WERI-Rb-1 (cell line): ENCODE measurements at regions not wholly inside any gene's neighbourhood (a gene's known extent, or its start where the extent isn't known, plus 50 kb on each side); places are given as distances from the start of the nearest gene placed in this dataset.

Experiments
- DNase-seq: peaks from one replicate; pipeline ENCODE4 v3.0.0-alpha.2; 2020
- H3K27ac ChIP-seq: fragments of 250-450 bp; sonication (Bioruptor Pico); 2 replicates; pipeline ENCODE4 v1.5.1; 2020; ENCODE audit warnings: mild to moderate bottlenecking, moderate library complexity
- H3K27me3 ChIP-seq: fragments of 250-450 bp; sonication (Bioruptor Pico); 2 replicates; pipeline ENCODE4 v1.5.1; 2021; ENCODE audit warnings: mild to moderate bottlenecking, low read depth, moderate library complexity; ENCODE audit not compliant: insufficient read depth, severe bottlenecking
- H3K36me3 ChIP-seq: fragments of 250-450 bp; sonication (Bioruptor Pico); 2 replicates; pipeline ENCODE4 v1.5.1; 2020; ENCODE audit warnings: mild to moderate bottlenecking, moderate library complexity
- H3K4me3 ChIP-seq: 2 replicates; pipeline ENCODE4 v1.5.1; 2011; ENCODE audit warnings: low read depth, mild to moderate bottlenecking, control low read depth, low read length
- H3K9me3 ChIP-seq: fragments of 250-450 bp; sonication (Bioruptor Pico); 2 replicates; pipeline ENCODE4 v1.5.1; 2021; ENCODE audit warnings: mild to moderate bottlenecking, moderate library complexity; ENCODE audit not compliant: severe bottlenecking
- TF ChIP-seq, protein P1 (sequence below): IDR thresholded peaks from 2 replicates; pipeline ENCODE4 v1.5.1; 2011; ENCODE audit warnings: low read depth, mild to moderate bottlenecking, control low read depth, inconsistent platforms, low read length

DNA sequence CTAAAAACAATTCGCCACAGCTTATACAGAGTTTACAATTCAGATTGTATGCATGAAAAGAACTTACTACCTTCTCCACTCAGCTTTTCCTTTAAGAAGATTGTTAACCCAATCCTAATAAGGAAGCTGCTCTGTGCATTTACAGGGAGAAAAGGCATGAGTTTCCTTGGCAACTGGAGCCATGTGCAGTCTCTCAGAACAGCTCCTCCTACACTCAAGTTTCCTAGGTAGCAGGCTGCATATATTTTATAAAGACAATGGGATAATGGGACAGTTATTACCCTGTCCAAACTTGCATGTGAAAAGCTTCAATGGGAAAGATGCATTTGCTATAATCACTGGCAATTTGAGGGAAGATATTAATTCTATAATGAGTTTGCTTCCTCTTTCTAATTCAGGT, 125.5 kb upstream of the TRPC4 start:
- DNase-seq: no peak
- no peak overlapping the region for H3K4me3 ChIP-seq
- no peaks in the 10 kb centered on the region for H3K36me3 ChIP-seq
- TF ChIP-seq, protein P1, sequence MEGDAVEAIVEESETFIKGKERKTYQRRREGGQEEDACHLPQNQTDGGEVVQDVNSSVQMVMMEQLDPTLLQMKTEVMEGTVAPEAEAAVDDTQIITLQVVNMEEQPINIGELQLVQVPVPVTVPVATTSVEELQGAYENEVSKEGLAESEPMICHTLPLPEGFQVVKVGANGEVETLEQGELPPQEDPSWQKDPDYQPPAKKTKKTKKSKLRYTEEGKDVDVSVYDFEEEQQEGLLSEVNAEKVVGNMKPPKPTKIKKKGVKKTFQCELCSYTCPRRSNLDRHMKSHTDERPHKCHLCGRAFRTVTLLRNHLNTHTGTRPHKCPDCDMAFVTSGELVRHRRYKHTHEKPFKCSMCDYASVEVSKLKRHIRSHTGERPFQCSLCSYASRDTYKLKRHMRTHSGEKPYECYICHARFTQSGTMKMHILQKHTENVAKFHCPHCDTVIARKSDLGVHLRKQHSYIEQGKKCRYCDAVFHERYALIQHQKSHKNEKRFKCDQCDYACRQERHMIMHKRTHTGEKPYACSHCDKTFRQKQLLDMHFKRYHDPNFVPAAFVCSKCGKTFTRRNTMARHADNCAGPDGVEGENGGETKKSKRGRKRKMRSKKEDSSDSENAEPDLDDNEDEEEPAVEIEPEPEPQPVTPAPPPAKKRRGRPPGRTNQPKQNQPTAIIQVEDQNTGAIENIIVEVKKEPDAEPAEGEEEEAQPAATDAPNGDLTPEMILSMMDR: no peak
- H3K27ac ChIP-seq: no peak overlapping the region
- H3K9me3 ChIP-seq: no peaks in the 10 kb centered on the region
- H3K27me3 ChIP-seq: no peaks in the 10 kb centered on the region

DNA sequence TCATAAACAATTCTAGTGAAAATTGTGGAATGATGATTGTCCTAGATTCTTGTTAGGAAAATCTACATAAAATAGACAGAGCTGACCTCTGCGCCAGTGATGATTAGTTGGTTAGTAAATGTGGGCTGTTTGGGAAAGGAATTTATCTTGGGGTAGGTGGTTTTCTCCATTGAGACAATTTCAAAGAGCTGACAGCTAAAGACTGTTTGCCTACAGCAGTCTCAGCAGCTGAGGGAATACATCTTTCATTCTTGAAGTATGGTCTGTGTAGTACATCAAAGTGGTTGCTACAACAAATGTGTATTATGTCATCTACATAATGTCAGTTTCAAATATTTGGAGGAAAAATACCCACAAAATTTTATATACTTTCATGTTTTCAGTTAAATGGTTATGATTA, 117.2 kb upstream of the TRPC4 start:
- TF ChIP-seq, protein P1: no peak
- DNase-seq: no peak
- Histone ChIP-seq H3K4me3 (no peak overlapping the region), H3K9me3 (no peaks in the 10 kb centered on the region), H3K27ac (no peak overlapping the region), H3K36me3 (no peaks in the 10 kb centered on the region), H3K27me3 (no peaks in the 10 kb centered on the region)

DNA sequence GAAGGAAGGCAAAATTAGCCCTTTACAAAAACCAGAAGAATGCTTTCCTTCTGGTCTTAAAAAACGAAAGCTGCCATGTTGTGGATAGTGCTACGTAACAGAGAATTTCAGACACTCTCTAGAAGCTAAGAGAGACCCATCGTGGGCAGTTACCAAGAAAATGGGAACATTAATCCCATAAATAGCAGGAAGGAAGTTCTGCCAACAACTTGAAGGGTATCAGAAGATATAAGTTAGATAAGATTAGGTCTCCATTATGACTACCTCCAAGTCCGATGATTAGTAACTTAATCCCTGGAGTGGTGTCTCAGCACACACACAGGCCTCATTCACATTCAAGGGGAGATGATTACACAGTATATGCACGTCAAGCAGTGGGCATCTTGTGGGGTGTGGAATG, 115.7 kb upstream of the TRPC4 start:
- Histone ChIP-seq H3K4me3 (no peak overlapping the region), H3K27ac (no peak overlapping the region), H3K27me3 (no peaks in the 10 kb centered on the region), H3K36me3 (no peaks in the 10 kb centered on the region), H3K9me3 (no peaks in the 10 kb centered on the region)
- no peak for DNase-seq
- TF ChIP-seq, protein P1: no peak

DNA sequence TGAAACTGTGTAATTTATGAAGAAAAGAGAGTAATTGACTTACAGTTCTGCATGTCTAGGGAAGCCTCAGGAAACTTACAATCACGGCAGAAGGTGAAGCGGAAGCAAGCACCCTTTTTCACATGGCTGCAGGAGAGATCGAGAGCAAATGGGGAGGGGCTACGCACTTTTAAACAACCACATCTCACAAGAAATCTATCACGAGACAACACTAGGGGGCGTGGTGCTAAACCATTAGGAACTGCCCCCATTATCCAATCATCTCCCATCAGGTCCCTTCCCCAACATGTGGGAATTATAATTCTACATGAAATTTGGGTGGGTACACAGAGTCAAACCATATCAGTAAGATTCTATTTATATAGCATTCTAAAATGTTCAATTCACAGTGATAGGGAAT, 114.8 kb upstream of the TRPC4 start:
- no peaks in the 10 kb centered on the region for H3K9me3 ChIP-seq
- H3K27me3 ChIP-seq: no peaks in the 10 kb centered on the region
- H3K4me3 ChIP-seq: no peak overlapping the region
- no peaks in the 10 kb centered on the region for H3K36me3 ChIP-seq
- no peak overlapping the region for H3K27ac ChIP-seq
- TF ChIP-seq, protein P1: no peak
- DNase-seq: no peak

DNA sequence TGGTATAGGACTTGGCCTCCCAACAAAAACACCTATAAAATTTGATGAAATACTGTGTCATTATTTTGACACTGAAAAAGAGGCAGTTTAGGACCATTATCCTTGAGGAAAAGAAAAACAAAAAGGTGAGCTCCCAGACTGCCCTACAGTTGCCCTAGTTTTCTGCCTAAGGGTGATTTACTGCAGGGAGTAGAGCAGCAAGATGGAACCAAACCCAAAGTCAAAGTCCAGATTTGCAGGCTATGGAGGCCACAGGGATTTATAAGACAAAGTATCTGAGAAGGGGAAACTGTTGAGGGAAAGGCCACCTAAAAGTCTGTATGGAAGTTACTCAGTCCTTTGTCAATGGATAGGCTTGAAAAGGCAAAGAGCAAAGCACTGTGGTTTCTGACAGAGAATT, 112.4 kb upstream of the TRPC4 start:
- DNase-seq: no peak
- TF ChIP-seq, protein P1: no peak
- Histone ChIP-seq H3K36me3 (no peaks in the 10 kb centered on the region), H3K9me3 (no peaks in the 10 kb centered on the region), H3K27me3 (no peaks in the 10 kb centered on the region), H3K27ac (no peak overlapping the region), H3K4me3 (no peak overlapping the region)

DNA sequence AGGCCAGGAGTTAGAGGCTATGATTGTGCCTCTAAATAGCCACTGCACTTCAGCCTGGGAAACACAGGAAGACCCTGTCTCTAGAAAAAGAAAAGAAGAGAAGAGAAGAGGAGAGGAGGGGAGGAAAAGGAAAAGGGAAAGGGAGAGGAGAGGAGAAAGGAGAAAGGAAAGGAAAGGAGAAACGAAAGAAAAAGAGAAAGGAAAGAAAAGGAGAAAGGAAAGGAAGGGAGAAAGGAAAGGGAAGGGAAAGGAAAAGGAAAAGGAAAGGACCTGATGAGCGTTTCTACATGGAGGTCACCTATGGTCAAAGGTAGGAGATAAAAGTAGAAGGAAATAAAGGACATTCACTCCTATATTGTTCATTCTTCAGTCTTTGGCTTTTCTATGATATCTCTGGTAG, 109.1 kb upstream of the TRPC4 start:
- H3K36me3 ChIP-seq: no peaks in the 10 kb centered on the region
- H3K27me3 ChIP-seq: no peaks in the 10 kb centered on the region
- H3K4me3 ChIP-seq: no peak overlapping the region
- TF ChIP-seq, protein P1: no peak
- no peaks in the 10 kb centered on the region for H3K9me3 ChIP-seq
- no peak for DNase-seq
- H3K27ac ChIP-seq: no peak overlapping the region
